NCI-H1105 treated with DMSO at 0.1 percent for 48 hours (cell line): ENCODE measurements at regions not wholly inside any gene's neighbourhood (a gene's known extent, or its start where the extent isn't known, plus 50 kb on each side); places are given as distances from the start of the nearest gene placed in this dataset.

Experiments
- DNase-seq: peaks from one replicate; lab custom pipeline; 2025; lab: John Stamatoyannopoulos, UW

GRCh38 chr6:97813889-97814567, 531.0 kb upstream of the MMS22L start:
- no peak for DNase-seq

- no peak for DNase-seq
Observed at GRCh38 chr6:97815301-97815812, 532.3 kb upstream of the MMS22L start.

DNA sequence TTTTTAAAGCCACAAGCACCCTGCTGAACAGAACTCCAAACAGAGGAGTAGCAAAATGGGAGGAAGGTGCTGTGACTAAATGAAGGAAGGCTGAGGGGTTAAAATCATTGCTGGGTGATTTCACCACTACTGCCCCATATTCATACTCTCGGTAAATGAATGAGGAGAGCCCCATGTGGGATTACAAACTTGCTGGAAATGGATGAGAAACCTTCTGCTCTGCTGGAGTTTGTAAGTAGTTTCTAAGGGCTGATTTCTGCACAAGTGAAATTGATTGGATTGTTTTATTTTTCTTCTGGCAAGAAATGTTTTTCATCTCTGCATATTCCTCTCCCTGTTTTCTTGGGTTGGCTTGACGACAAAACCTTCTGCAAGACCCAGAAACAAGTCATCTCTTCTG, 533.5 kb upstream of the MMS22L start:
- DNase-seq: no peak

GRCh38 chr6:97819710-97820109, 536.7 kb upstream of the MMS22L start:
- DNase-seq: no peak

DNA sequence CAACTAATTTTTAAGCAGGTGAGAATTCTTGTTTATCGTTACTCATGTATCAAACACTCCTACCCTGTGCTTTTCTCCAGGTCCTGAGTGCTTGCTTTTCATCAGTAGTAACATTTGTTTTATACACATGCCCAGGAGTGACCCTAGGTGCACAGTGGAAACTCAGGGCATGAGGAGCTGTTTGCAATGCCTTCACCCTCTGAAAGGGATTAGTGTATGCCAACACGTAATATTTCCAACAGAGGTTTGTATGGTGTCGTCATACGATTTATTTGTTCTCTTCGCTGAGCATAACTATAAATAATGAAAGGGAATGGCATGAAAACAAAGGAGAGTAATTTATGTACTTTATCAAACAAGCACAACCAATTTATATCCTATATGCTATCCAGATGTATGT, 537.4 kb upstream of the MMS22L start:
- no peak for DNase-seq

DNA sequence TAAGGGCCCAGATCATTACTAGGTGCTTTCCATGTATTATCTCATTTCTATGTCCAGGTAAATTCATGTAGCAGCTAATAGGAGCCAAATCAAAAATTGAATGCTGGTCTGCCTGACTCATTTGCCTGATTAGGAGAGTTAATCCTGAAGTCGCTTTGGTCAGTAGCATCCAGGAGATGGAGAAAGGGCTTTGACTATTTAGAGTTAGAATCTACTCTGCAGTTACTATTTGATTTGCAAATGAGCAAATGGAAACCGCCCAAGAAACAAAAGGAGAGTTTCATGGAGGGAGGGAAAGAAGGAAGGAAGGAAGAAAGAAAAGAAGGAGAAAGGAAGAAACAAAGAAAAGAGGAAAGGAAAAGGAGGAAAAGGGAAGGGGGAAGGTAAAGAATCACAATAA, 539.6 kb upstream of the MMS22L start:
- no peak for DNase-seq

DNA sequence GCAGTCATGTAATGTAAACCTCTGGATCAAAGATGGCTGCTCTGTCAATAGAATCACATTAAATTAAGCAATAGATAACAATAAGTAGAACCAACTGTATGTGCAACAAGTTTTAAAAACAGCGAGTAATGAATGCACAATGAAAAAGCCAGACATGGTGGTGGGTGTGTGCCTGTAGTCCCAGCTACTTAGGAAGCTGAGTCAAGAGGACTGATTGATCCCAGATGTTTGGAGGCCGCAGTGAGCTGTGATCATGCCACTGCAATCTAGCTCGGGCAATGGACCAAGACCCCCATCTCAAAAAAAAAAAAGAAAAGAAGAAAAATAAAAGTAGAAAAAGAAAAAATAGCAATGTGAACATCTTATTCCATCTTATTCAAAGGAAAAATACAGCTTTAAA, 558.7 kb upstream of the MMS22L start:
- no peak for DNase-seq

DNA sequence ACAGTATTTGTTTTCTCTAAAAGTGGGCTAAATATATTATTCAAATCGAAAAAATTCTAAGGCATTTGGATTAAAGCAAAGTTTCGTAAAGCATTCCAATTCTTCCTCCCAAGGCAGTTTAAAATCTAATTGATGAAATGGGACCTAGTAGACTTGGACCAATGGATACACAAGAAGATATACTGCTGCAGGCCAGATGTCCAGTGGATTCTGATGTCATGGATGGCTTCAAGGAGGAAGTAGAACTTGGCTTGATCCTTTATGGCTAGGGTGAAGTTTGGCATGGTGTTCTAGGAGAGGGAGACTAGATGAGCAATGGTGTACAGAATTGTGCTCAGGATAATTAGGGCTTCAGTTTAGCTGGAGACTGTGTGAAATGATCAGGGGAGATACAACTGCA, 559.5 kb upstream of the MMS22L start:
- no peak for DNase-seq

- DNase-seq: no peak
Observed at GRCh38 chr6:97849390-97849789, 566.4 kb upstream of the MMS22L start.

DNA sequence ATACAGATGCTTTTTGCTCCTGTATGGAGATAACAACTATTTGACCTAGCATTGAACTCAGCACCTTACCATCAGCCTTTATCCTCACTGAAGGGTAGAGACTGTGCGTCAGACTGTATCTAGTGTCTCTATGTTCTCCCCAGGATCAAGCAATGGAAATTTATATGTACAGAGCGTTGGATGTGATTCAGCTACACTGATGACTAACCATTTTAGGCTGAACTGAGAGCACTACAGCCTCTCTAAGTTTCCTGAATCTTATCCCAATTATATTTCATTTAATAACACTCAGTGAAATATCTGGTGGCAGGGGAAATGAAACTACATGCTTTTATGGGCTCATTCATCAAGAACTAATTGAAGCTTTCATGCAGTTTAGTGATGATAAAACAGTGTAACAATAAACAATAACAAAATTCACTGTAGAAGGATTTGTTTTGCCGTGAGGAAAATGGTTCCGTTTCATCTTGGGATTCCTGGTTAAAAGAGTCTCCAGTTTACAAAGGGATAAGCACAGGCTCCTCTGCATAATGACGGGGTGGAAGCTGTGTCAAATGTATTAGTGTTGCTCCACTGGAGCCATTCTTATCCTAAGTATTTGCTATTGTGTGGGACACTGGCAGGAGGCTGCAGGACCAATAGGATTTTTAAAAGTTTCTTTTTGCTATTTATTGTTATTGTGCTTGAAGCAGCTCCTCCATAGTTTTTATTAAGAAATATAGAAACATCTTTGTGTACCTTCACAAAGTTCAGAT, 567.6 kb upstream of the MMS22L start:
- peak; percentile 64 for DNase-seq

- no peak for DNase-seq
Observed at GRCh38 chr6:97863697-97864096, 580.7 kb upstream of the MMS22L start.

DNA sequence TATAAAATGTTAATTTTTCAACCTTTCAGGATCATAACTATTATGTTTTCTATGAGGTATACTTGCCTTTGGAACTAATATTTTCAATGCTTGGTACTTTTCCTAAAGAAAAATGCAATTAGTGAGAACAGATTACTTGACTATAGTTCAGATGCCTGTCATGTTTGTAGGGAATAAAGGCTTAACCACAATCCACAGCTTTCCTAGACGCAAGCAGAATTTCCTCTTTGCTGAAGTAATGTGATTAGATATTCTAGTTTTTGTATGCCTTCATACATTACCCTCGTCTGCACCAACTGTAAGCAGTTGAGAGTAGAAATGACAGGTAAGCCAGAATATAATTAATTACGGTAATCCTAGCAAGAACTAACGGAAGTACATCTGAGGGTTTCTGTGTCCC, 581.4 kb upstream of the MMS22L start:
- DNase-seq: no peak

- no peak for DNase-seq
Observed at GRCh38 chr6:97864826-97865225, 581.8 kb upstream of the MMS22L start.

GRCh38 chr6:97865612-97866011, 582.6 kb upstream of the MMS22L start:
- no peak for DNase-seq

GRCh38 chr6:97866616-97867015, 583.6 kb upstream of the MMS22L start:
- no peak for DNase-seq

DNA sequence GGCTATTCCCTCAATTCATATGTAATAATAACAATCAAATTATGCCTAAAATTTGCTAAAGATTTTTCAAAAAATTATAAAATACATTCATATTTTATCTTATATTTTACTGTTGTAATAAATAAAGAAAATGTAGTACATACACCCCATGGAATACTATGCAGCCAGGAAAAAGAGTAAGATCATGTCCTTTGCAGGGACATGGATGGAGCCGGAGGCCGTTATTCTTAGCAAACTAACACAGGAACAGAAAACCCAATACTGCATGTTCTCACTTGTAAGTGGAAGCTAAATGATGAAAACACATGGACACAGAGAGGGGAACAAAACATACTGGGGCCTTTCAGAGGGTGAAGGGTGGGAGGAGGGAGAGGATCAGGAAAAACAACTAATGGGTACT, 584.2 kb upstream of the MMS22L start:
- DNase-seq: no peak

- no peak for DNase-seq
Observed at GRCh38 chr6:97870273-97870672, 587.3 kb upstream of the MMS22L start.

- DNase-seq: no peak
Observed at GRCh38 chr6:97876711-97877110, 593.7 kb upstream of the MMS22L start.

- DNase-seq: no peak
Observed at GRCh38 chr6:97882755-97883154, 599.7 kb upstream of the MMS22L start.

GRCh38 chr6:97885325-97885724, 602.3 kb upstream of the MMS22L start:
- DNase-seq: no peak

DNA sequence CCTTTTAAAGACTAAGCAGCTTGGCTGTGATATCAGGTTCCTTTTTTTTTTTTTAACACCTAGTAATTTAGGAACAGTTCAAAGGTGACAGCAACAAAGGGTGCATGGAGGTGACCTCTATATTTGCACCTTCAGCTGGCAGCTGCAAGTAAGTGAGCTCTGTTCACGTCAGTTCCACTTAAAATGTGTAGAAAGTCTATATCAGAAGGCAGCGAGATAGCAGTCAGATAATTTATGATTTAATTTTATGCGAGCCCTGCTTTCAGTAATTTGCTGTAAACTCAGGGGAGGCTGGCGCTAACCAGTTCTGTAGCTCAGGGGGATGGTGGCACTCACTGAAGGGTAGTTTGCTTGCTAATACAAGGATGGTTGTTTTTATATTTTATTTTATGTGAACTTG, 602.8 kb upstream of the MMS22L start:
- no peak for DNase-seq

GRCh38 chr6:97901531-97901930, 618.5 kb upstream of the MMS22L start:
- no peak for DNase-seq

- DNase-seq: no peak
Observed at GRCh38 chr6:97909380-97909779, 626.4 kb upstream of the MMS22L start.

GRCh38 chr6:97913721-97914120, 630.7 kb upstream of the MMS22L start:
- DNase-seq: no peak
